ENCODE measurements at regions not wholly inside any gene's neighbourhood (a gene's known extent, or its start where the extent isn't known, plus 50 kb on each side); places are given as distances from the start of the nearest gene placed in this dataset.

DNA sequence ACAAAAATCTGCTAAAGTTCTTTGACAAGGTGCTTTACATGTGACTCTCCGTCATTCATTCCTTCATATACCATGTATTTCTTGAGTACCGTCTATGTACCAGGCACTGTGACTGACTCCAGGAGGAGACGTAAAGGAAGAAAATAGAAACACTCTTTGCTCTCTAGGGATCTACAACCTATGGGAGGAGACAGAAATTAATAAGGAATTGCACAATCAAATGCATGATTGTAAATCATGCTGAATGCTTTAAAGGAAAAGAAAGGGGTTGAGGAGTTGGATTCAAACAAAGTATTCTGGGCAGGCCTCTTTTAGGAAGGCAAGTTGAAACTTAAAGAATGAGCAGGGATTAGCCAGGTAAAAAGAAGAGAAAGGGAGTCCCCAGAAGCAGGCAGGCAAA, 239.1 kb upstream of the FGGY start:
- TF ChIP-seq, protein P1, sequence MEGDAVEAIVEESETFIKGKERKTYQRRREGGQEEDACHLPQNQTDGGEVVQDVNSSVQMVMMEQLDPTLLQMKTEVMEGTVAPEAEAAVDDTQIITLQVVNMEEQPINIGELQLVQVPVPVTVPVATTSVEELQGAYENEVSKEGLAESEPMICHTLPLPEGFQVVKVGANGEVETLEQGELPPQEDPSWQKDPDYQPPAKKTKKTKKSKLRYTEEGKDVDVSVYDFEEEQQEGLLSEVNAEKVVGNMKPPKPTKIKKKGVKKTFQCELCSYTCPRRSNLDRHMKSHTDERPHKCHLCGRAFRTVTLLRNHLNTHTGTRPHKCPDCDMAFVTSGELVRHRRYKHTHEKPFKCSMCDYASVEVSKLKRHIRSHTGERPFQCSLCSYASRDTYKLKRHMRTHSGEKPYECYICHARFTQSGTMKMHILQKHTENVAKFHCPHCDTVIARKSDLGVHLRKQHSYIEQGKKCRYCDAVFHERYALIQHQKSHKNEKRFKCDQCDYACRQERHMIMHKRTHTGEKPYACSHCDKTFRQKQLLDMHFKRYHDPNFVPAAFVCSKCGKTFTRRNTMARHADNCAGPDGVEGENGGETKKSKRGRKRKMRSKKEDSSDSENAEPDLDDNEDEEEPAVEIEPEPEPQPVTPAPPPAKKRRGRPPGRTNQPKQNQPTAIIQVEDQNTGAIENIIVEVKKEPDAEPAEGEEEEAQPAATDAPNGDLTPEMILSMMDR (IDR thresholded peaks at IDR 0.05) = no peak
- TF ChIP-seq POLR2A (IDR thresholded peaks at IDR 0.05) = no peak

All from lower leg skin (tissue), 3 donors.